GM12878 (cell line): ENCODE measurements at regions not wholly inside any gene's neighbourhood (a gene's known extent, or its start where the extent isn't known, plus 50 kb on each side); places are given as distances from the start of the nearest gene placed in this dataset.

Source experiments
- ATAC-seq: fragments of 200-7000 bp; cut with Tn5 transposase; 3 replicates; pipeline ENCODE4 v1.9.1; 2020; ENCODE audit warnings: mild to moderate bottlenecking, moderate library complexity
- BruUV-seq: library from RNA; stranded (reverse); fragments of 400-500 nt; replicated peaks from 2 replicates; lab custom pipeline; 2021; lab: Mats Ljungman, UMichigan
- CTCF ChIA-PET: fragments of 300-600 bp; sonication (Branson Sonifier 250); formaldehyde crosslinking; extraction: SDS; loops from one replicate; lab custom pipeline; 2021; ENCODE audit warnings: inconsistent platforms; lab: Yijun Ruan, JAX
- POLR2A ChIA-PET: fragments of 350-600 bp; formaldehyde crosslinking; extraction: SDS; loops from one replicate; lab custom pipeline; 2021; ENCODE audit warnings: inconsistent platforms; lab: Charles Lee
- RAD21 ChIA-PET: fragments of 300-600 bp; sonication (Branson Sonifier 250); formaldehyde crosslinking; loops from one replicate; lab custom pipeline; 2023; ENCODE audit warnings: antibody characterized with exemption; ENCODE audit not compliant: unreplicated experiment; lab: Charles Lee
- SMC1A ChIA-PET: fragments of 300-600 bp; sonication (Branson Sonifier 250); formaldehyde crosslinking; loops from one replicate; lab custom pipeline; 2023; ENCODE audit not compliant: unreplicated experiment, uncharacterized antibody; lab: Charles Lee
- DNase-seq: peaks from one replicate; pipeline ENCODE4 v3.0.0-alpha.2; 2011; ENCODE audit warnings: low read depth, low spot score
- FAIRE-seq: peaks from 3 replicates; lab custom pipeline; 2011; peaks lifted over from hg19 to GRCh38; lab: Jason Lieb, UNC
- H2AFZ ChIP-seq: 2 replicates; pipeline ENCODE4 v1.6.0; 2011; ENCODE audit warnings: low read depth, low read length, control low read depth; ENCODE audit not compliant: control insufficient read depth
- H3K27ac ChIP-seq: 2 replicates; pipeline ENCODE4 v1.5.1; 2011; ENCODE audit warnings: control low read depth; ENCODE audit not compliant: control insufficient read depth, insufficient read depth
- H3K27me3 ChIP-seq, 2 experiments: replicated peaks in 1 of 2; 2 replicates each; pipeline versions ENCODE4 v1.6.0 to v1.6.1; 2011; ENCODE audit warnings: low read length in 1 of 2; ENCODE audit not compliant: control insufficient read depth in 2 of 2, insufficient read depth in 2 of 2
- H3K36me3 ChIP-seq, 2 experiments: 2 replicates each; pipeline ENCODE4 v1.5.1; 2011; ENCODE audit warnings: low read length in 1 of 2; ENCODE audit not compliant: control insufficient read depth in 2 of 2, insufficient read depth in 2 of 2
- H3K4me1 ChIP-seq: 2 replicates; pipeline ENCODE4 v1.6.1; 2011; ENCODE audit warnings: mild to moderate bottlenecking, low read length, moderate library complexity, mixed read lengths; ENCODE audit not compliant: control insufficient read depth, insufficient read depth
- H3K4me2 ChIP-seq: 2 replicates; pipeline ENCODE4 v1.6.0; 2011; ENCODE audit warnings: control low read depth; ENCODE audit not compliant: control insufficient read depth, insufficient read depth
- H3K4me3 ChIP-seq: fragments of 200-600 bp; sonication (generic); 2 replicates; pipeline ENCODE4 v1.5.1; 2016
- H3K79me2 ChIP-seq: 2 replicates; pipeline ENCODE4 v1.6.0; 2011; ENCODE audit warnings: low read length; ENCODE audit not compliant: control insufficient read depth, insufficient read depth
- H3K9ac ChIP-seq: 2 replicates; pipeline ENCODE4 v1.8.0; 2011; ENCODE audit warnings: low read length, control low read depth, mixed read lengths; ENCODE audit not compliant: control insufficient read depth, insufficient read depth
- H3K9me3 ChIP-seq: replicated peaks from 3 replicates; pipeline ENCODE4 v1.5.1; 2011; ENCODE audit warnings: mild to moderate bottlenecking, low read length; ENCODE audit not compliant: control insufficient read depth, insufficient read depth
- H4K20me1 ChIP-seq: 2 replicates; pipeline ENCODE4 v1.6.0; 2011; ENCODE audit not compliant: control insufficient read depth, insufficient read depth
- IKZF1 ChIP-seq: fragments of 450-650 bp; conservative IDR thresholded peaks from 2 replicates; pipeline ENCODE4 v1.6.1; 2017; ENCODE audit warnings: antibody characterized with exemption, mild to moderate bottlenecking
- SUPT20H ChIP-seq: IDR thresholded peaks from 2 replicates; pipeline ENCODE4 v1.6.1; 2011; ENCODE audit warnings: low read depth, mild to moderate bottlenecking, low read length, moderate library complexity, borderline replicate concordance; ENCODE audit not compliant: control insufficient read depth
- ZNF207 ChIP-seq: fragments of 450-650 bp; IDR thresholded peaks from 2 replicates; pipeline ENCODE4 v1.6.1; 2014; ENCODE audit warnings: antibody characterized with exemption, mild to moderate bottlenecking, borderline replicate concordance
- whole genome bisulfite sequencing: methylation state at CpG from one replicate; pipeline ENCODE4 v1.1.6; 2016; ENCODE audit warnings: low lambda C conversion rate; ENCODE audit not compliant: insufficient replicate concordance, insufficient coverage; ENCODE audit errors: missing lambda C conversion rate; 5-methylcytosine and 5-hydroxymethylcytosine counted together
- in situ Hi-C: fragments of 300-500 bp; cut with MboI; formaldehyde crosslinking; loops from 9 replicates; pipeline ENCODE4 v1.14.3; 2018; ENCODE audit warnings: mixed read lengths
- intact Hi-C: fragments of 100-400 bp; cut with micrococcal nuclease; formaldehyde crosslinking; loops from one replicate; pipeline ENCODE4 v1.14.2; 2022; ENCODE audit not compliant: unreplicated experiment
- TF ChIP-seq, protein P1 (sequence below): fragments of 450-650 bp; IDR thresholded peaks from 2 replicates; pipeline ENCODE4 v1.6.1; 2016; ENCODE audit warnings: mild to moderate bottlenecking
- TF ChIP-seq, protein P2 (sequence below): IDR thresholded peaks from 2 replicates; pipeline ENCODE4 v1.6.1; 2012; ENCODE audit warnings: low read depth, low read length, improper control_type of control experiment
- TF ChIP-seq, protein P3 (sequence below): IDR thresholded peaks from 2 replicates; pipeline ENCODE4 v1.6.1; 2012; ENCODE audit warnings: mild to moderate bottlenecking, low read depth, low read length

DNA sequence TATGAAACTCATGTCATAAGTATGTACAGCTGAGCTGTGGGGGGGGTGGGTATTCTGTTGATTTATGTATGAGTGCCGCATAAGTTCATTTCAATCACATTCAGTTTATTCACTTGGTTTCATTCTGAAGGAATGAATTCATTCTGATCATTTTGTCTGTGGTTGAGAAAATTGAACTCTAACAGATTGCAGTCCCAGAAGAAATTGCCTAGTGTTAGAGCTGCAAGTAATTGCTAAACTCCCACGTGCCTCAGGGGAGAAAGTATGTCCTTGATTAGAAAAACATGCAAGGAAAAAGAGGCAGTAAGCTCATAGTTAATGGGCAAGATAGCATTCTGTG, 442.4 kb upstream of the MGAT4C start:
- Histone ChIP-seq H3K27ac (no peak overlapping the region), H2AFZ (no peak overlapping the region), H4K20me1 (no peaks in the 10 kb centered on the region), H3K9me3 (no peaks in the 10 kb centered on the region), H3K4me1 (no peaks in the 10 kb centered on the region), H3K79me2 (no peaks in the 10 kb centered on the region), H3K9ac (no peak overlapping the region), H3K36me3 (no peaks in the 10 kb centered on the region), H3K4me3 (no peak overlapping the region), H3K4me2 (no peak overlapping the region), H3K27me3 (no peaks in the 10 kb centered on the region)
- FAIRE-seq = no peak
- ChIA-PET POLR2A (no interaction called here), SMC1A (no interaction called here), CTCF (no interaction called here), RAD21 (no interaction called here)
- no peak for TF ChIP-seq ZNF207
- TF ChIP-seq SUPT20H = no peak
- TF ChIP-seq, protein P1, sequence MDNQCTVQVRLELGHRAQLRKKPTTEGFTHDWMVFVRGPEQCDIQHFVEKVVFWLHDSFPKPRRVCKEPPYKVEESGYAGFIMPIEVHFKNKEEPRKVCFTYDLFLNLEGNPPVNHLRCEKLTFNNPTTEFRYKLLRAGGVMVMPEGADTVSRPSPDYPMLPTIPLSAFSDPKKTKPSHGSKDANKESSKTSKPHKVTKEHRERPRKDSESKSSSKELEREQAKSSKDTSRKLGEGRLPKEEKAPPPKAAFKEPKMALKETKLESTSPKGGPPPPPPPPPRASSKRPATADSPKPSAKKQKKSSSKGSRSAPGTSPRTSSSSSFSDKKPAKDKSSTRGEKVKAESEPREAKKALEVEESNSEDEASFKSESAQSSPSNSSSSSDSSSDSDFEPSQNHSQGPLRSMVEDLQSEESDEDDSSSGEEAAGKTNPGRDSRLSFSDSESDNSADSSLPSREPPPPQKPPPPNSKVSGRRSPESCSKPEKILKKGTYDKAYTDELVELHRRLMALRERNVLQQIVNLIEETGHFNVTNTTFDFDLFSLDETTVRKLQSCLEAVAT = no peak
- no peak for TF ChIP-seq IKZF1
- TF ChIP-seq, protein P2, sequence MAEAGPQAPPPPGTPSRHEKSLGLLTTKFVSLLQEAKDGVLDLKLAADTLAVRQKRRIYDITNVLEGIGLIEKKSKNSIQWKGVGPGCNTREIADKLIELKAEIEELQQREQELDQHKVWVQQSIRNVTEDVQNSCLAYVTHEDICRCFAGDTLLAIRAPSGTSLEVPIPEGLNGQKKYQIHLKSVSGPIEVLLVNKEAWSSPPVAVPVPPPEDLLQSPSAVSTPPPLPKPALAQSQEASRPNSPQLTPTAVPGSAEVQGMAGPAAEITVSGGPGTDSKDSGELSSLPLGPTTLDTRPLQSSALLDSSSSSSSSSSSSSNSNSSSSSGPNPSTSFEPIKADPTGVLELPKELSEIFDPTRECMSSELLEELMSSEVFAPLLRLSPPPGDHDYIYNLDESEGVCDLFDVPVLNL = no peak
- TF ChIP-seq, protein P3, sequence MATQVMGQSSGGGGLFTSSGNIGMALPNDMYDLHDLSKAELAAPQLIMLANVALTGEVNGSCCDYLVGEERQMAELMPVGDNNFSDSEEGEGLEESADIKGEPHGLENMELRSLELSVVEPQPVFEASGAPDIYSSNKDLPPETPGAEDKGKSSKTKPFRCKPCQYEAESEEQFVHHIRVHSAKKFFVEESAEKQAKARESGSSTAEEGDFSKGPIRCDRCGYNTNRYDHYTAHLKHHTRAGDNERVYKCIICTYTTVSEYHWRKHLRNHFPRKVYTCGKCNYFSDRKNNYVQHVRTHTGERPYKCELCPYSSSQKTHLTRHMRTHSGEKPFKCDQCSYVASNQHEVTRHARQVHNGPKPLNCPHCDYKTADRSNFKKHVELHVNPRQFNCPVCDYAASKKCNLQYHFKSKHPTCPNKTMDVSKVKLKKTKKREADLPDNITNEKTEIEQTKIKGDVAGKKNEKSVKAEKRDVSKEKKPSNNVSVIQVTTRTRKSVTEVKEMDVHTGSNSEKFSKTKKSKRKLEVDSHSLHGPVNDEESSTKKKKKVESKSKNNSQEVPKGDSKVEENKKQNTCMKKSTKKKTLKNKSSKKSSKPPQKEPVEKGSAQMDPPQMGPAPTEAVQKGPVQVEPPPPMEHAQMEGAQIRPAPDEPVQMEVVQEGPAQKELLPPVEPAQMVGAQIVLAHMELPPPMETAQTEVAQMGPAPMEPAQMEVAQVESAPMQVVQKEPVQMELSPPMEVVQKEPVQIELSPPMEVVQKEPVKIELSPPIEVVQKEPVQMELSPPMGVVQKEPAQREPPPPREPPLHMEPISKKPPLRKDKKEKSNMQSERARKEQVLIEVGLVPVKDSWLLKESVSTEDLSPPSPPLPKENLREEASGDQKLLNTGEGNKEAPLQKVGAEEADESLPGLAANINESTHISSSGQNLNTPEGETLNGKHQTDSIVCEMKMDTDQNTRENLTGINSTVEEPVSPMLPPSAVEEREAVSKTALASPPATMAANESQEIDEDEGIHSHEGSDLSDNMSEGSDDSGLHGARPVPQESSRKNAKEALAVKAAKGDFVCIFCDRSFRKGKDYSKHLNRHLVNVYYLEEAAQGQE = no peak
- no peak for DNase-seq
- 38% methylated on average over 2 of the region's 2 CpGs for WGBS
- ATAC-seq = no peak
- BruUV-seq = no TSS peak
- in situ Hi-C loops (no loop called here), intact Hi-C loops (no loop called here)
